HG03378 (cell line): ENCODE measurements at regions not wholly inside any gene's neighbourhood (a gene's known extent, or its start where the extent isn't known, plus 50 kb on each side); places are given as distances from the start of the nearest gene placed in this dataset.

ENCODE experiments used
- ATAC-seq: cut with Tn5 transposase; IDR thresholded peaks from one replicate; pipeline ENCODE4 v1.9.1; 2021; ENCODE audit warnings: mild to moderate bottlenecking, moderate library complexity; ENCODE audit not compliant: unreplicated experiment

DNA sequence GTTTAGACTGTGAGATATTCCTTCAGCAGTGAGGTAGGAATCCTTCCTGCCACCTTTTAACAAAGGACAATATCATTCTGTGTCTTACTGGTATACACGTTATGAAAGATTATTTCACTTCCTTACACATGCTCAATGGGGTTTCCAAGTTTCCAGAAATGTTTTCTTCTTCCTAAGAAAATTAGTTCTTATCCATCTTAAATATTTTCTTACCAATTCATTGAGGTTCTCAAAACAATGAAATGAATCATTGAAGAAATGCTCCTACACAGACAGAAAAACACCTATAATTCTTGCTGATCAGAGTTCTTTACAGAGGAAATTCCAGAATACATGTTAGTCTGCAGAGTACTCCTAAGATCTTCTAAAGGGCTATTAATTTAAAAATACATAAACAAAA, 51.4 kb upstream of the SEC61G start:
- ATAC-seq: no peak

DNA sequence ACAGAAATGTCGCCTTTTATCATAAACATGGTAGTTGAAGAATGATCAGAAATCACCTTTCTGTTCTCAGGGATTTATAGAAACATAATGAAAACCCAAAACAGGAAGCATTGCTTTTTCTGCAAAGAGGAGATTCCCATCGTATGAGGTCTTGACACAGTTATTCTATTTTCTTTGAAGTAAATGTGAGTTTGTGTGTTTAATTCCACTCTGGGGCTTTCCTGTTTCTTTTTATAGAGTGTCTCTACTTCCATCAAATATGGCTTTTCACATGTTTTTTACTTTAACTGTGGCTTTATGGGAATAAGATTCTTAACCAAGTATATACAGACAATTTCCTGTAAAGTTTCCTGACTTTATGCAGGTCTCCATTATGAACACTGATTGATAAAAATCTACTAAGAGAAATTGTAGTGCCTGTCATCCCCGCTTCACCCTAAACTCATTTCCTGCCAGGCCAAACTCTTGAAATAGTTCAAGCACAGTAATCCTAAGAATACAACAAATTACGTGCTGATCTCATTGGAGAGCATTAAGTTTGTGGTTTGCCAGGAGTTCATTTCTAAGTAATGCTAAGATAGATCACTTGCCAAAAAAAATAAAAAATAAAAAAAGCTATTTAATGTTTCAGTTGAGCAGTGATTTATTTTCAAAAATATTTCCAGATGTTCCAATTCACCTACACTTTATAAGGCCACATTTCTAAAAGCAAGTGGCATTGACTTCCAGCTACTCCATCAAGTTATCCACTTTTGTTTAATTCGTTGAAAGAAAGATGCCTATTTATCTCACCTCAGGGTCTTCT, 52.2 kb upstream of the SEC61G start:
- ATAC-seq: no peak

DNA sequence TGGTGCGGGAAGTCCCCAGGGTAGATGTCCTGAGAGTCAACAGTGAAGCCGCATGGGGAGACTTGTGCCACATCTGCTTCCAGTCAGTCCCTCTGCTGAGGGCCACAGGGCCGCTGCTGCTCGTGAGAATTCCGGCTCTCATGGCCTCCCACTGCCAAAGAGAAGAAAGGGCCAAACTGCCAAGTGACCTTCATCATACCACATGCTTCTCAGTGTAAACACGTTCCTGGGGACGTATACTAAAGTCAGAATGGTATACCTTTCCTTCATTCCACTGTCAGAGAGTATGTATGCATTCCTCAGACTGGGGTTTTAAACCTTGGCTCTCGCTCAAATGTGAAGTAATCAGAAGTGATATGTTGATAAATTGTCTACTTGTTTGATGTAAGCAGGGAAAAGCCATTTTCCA, 52.8 kb upstream of the SEC61G start:
- ATAC-seq: no peak

DNA sequence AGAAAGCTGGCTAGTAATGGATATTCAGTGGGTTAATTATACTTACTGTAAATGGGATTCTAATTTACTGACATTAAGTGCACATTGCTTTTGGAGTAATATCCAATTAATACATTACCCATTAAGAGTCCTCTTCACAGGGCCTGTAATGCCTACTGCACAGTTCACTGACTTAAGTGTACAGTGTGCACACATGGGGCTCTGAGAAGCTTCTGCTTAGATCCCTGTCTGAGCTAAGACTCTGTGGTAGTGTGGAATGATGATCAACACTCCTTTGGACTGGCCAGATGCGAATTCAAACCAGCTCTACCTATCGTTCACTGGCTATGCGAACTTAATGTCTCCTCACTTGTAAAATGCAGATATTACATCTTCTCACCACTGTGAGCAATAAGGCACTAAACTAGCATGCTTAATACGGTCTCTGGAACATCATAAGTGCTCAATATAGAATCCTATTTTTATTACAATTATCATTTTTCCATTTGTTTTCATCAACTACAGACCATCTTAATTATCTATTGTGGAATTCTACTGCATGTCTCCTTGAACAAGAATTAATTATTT, 53.8 kb upstream of the SEC61G start:
- no peak for ATAC-seq

DNA sequence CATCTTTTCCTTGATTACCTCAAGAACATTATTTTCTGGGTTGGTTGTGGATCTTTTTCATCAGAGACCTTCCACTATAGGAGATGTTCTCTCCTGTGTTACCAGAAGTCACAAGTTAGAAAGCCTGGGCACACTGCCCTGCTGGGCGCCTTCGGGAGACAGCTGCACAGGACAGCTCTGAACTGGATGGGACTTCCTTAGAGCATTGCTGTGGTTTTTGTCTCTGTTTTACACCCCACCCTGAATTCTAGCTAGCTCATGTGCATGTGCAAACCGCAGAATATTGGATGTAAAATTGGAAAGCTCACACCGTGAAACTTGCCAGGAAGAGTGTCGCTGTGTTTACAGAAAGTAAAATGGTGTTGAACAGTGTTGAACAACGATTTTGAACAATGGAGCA, 54.4 kb upstream of the SEC61G start:
- ATAC-seq: no peak

DNA sequence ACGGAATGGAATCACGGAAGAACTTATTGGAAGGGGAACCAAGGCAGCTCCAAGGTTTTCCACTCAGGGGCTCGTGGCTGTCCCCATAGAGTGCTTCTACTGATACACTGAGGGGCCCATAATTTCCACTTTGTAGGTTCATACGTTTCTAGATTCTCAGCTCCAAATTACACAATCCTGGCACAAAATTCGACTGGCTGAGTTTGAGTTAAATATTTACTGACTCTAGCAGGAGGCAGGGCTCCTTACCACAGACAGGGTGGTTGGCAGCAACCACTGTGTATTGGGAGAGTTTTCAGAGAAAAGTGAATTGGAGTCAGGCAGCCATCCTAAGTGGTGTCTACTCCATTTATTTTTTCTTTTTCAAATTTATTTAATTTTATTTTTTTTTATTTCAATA, 55.4 kb upstream of the SEC61G start:
- ATAC-seq: no peak

DNA sequence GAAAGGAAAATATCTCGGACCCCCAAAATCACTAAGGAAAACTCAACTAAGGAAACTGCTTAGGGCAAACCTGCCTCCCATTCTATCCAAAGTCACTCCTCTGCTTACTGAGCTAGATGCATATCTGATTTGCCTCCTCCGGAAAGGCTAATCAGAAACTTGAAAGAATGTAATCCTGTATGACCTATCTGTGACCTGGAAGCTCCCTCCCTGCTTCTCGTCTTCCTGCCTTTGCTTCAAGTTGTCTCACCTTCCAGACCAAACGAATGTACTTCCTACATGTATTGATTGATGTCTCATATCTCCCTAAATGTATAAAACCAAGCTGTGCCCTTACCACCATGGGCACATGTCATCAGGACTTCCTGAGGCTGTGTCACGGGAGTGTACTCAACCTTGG, 58.1 kb upstream of the SEC61G start:
- no peak for ATAC-seq

DNA sequence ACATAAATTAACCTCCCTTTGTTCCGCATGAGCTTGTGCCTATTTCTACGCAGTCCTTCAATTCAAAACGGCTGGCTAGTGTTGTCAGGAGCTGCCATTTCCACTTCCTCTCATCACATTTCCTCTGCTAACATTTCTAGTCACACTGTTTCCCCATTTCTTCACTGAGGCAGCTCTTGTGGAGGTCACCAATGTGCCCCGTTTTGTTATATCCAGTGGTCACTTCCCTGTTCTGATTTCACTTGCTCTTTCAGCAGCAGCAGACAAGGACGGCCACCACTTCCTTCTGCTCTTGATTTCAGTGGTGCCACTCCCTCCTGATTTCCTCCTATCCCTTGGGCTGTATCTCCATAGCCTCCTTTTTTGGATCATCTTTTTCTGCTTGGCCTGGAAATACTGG, 64.8 kb upstream of the SEC61G start:
- no peak for ATAC-seq

DNA sequence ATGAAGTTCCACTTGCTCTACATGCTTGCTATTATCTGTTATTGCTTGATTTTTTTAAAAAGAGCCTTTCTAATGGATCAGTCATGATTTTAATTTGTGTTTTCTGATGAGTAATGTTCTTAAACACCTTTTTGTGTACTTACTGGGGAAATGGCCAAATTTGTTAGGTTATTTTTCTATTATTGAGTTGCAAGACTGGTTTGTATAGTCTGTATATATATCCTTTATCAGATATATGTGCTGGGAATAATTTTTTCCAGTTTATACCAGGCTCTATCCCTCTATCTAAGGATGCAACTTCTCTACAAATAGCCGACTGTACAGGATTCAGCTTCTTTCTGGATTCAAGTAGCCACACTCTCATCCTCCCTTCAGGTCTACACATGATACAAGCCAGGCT, 65.6 kb upstream of the SEC61G start:
- ATAC-seq: no peak

DNA sequence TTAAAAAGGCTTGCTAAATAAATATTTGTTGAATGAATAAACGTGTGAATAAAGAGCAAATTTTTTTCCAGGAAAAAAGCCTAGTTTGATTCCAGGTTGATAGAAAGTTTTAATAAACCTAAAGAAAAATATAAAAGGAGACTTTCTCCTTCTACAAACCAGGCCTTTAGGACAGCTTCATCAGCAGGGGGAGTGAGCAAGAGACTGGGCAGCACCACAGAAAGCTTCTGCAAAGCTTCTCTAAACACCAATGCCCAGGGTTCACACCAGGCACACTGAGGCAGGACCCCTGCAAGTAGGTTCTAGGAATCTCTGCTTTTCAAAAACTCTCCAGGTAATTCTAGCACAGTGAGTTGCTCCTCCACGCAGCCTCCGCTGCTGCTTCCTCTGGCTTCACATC, 66.4 kb upstream of the SEC61G start:
- no peak for ATAC-seq

DNA sequence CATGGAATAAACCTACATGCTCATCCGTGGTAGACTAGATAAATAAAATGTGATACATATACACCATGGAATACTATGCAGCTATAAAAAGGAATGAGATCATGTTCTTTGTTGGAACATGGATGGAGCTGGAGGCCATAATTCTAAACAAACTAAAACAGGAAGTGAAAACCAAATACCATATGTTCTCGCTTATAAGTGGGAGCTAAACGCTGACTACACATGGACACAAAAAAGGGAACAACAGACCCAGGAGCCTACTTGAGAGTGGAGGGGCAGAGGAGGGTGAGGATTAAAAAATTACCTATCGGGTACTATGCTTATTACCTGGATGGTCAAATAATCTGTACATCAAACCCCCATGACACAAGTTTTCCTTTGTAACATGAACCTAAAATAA, 68.7 kb upstream of the SEC61G start:
- ATAC-seq: no peak

DNA sequence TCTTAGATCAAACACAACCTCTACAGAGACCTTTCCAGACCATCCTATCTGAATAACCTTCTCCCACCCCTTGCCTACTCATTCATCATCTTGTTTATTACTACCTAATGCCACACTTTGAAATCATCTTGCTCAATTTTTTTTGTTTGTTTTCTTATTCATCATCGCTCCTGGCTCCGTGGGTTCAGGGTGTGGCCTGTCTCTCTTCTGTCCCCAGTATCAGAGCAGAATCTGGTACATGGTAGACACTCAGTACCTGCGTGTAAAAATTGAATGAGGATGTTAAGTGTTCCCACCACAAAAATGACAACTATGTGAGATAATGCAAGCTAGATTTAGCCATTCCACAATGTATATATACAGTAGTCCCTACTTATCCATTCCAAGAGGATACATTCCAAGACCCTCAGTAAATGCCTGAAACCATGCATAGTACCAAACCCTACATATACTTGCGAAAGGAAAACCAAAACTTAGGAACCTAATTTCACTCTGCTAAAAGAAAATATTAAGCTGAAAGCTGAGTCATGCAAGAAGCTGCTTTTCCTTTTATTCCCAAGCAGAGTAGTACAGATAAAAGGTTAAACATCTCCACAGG, 72.1 kb upstream of the SEC61G start:
- ATAC-seq: no peak

DNA sequence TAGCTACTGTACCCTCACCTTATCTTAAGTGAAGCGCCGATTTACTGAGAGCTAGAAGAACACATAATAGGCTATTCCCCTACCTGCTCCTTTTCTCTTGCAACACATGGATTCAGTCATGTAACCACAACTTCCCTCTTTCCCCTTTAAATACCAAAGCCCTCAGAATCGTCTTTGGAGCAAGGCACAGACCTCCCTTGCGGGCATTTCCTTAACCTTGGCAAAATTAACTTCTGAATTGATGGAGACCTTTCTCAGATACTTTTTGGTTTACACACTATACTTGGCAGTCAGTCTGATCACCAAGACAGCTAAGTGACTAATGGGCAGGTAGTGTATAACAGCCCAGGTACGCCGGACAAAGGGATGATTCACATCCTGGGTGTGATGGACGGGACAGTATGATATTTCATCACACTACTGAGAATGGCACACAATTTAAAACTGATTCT, 72.7 kb upstream of the SEC61G start:
- ATAC-seq: no peak

DNA sequence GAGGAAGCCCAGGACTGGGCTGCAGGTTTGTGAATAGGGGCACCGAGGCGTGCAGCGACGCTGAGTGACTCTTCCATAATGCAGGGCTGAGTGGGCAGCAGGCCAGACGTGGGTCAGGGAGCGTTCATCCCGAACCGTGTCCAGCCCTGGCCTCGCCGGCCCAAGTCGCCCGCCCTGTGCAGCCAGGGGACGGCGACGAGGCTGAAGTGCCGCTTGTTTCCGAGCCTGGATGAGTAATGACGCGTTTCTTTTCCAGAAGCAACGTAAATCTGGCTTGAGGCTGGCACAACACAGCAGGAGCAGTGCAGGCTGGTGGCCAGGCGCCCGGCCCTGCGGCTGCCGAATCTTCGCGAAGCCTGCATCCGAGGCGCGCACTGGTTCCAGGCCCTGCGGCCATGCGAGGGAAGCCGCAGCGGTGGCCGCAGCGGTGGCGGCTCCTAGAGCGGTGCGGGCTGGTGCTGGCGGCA, 74.0 kb upstream of the SEC61G start:
- ATAC-seq: no peak

DNA sequence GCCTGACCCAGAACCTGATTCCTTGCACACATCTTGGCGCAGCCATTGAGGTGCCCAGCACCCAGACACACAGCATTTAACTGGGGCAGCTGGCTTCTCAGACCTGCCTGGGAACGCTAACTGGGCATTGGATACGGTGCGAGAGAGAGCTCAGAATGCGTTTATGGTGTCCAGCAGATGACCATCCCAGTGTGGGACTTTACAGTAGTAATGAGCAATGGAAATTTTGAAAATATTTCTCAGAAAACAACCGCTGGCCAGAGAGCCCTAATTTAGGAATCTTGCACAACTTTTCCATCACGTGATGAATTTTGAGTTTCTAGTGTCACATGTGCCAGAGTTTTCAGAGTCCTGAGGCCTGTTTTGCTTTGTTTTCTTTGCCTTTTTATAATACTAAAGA, 78.2 kb upstream of the SEC61G start:
- no peak for ATAC-seq

DNA sequence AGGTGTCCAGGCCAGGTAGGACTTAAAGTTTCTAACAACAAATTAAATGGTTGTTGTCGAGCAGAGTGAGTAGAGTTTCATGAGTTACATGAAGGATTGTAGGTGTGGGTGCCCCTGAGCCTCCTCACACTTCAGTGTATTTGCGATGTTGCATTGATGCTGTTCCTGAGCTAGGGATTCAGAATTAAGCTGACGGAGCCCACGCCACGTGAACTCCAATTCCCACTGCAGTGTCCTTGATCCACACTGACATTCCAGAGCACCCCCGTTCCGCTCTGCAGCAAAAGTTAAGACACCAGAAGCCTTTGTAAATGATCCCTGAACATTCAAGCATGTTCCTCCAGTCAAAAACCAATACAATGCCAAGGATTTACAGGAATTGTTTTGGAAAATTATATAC, 78.8 kb upstream of the SEC61G start:
- no peak for ATAC-seq

DNA sequence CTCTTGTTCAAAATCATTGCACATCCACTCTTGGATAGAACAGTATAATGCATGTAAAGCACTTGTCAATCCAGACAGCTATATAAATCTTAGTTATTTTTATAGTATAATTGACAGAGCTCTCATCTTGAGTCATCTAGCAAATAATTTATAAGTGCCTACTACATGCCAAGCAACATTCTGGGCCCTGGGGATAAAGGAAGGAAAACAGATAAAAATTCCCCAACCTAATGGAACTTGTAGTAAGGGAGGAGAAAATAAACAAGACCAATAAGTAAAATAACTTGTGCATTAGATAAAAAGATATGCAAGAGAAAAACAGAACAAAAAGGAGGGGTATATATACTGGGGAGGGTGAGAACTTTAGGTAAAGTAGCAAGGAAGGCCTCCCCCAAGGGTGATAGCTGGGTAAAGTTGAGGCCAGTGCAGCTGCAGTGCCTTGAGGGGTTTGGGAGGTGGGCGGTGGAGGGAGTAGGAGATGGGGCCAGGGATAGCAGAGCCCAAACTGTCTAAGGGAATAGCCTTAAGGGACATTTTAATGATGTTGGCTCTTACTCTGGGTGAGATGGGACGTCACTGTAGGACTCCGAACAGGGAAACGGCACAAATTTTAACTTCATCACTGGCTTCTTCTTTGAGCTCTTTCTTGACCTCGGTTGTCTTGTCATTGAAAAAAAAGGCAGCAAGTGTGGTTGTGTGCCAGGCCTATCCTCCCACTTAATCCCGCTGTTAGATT, 79.3 kb upstream of the SEC61G start:
- no peak for ATAC-seq

DNA sequence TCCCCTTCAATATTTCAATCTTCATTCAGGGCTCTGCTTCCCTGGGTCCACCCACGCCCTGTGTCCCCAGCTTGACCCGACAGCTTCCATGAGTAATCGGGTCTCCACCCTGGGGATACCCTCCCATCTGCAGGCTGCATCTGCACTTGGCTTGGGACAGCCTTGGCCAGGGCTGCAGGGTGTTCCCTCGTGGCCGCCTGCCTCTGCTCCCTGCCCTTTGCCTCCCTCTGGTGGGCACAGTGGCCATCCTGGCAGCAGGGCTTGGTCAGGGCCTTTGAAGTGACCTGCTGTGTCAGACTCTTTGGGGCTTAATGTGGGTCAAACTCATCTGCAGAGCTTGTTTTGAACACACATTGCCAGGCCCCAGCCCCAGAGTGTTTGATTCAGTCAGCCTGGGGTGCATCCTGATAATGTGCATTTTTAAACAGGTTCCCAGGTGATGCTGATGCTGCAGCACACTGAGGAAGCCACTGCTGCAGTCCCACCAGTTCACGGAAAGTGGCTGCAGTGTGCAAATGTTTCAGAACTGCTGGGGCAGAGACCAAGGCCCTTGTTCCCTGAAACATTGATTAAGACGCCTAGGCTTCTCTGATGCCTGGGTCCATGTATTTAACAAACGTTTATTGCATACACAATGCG, 80.7 kb upstream of the SEC61G start:
- no peak for ATAC-seq

DNA sequence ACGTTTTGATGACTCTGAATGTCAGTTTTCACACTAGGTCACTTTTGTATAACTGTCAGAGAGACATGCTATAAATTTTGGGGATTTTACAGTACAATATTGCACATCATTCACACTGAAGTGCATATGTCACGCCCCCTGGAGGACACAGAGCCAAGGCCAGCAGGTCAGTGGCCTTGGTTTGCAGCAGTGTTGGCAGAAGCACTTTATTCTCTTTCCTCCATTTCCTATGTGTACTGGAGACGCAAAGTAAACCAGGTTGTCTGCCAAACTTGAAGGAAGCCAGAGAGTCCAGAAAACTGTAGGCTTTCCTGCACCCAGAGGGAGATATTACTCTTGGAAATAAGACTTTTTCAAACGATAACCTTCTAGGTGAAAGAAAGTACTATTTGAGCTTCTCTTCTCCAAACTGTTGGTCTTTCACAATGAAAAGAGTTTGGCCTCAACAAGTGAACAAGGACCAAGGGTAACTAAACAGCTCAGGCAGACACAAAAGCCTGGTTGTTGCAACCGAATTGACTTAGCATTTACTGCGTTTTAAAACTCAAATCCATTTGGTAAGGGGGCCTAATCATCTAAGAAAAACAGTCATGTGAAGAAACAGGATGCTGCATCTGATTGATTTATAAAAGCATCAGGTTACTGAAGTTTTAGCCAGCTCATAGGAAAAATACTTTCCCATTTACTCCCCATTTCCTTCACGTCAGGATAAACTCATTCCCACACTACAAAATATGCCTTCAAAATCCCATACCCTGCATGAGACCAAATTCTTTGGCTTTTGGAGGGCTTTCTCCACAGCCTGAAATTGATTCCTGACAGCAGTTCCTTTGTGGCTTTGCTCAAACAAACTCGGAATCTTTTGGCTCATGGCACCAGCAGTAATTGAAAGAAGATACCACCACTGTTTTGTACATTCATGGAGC, 83.0 kb upstream of the SEC61G start:
- no peak for ATAC-seq

DNA sequence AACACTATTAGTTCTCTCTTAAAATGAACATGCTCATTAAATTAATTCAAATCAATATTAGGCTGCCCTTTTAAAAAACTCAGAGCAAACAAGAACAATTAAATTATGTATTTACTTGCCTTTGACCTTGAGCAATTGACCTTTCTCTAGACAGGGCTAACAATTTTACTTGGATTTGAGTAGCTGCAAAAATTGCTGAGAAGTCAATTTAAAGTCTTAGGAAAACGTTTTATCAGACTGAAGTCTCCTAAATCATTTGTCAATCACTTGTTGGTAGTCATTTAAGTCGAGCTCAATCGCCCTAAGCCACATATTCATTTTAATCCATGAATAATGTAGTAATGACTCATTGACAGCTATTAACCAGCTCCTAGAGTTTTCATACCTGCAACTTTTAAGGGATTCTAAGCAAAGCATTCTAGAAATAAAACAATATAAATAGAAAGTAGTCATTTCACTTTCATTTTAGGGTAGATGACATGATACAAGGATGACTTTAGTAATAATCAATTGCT, 84.9 kb upstream of the SEC61G start:
- no peak for ATAC-seq
